Activated CD4-positive, alpha-beta T cell treated with anti-CD3 and anti-CD28 coated beads, Interleukin-2, amount 50 U/mL, for 24 hours (primary cell): ENCODE measurements at regions not wholly inside any gene's neighbourhood (a gene's known extent, or its start where the extent isn't known, plus 50 kb on each side); places are given as distances from the start of the nearest gene placed in this dataset.

Experiments
- DNase-seq, 2 donors: peaks; one replicate each; pipeline ENCODE4 v3.0.0-alpha.2; 2020; ENCODE audit warnings: low read depth in 1 of 2, low spot score in 1 of 2

GRCh38 chr4:138894011-138894410 is 121.6 kb upstream of the NOCT start:
- no peak for DNase-seq

- no peak for DNase-seq
Observed at GRCh38 chr4:138892483-138893407, 122.8 kb upstream of the NOCT start.

DNA sequence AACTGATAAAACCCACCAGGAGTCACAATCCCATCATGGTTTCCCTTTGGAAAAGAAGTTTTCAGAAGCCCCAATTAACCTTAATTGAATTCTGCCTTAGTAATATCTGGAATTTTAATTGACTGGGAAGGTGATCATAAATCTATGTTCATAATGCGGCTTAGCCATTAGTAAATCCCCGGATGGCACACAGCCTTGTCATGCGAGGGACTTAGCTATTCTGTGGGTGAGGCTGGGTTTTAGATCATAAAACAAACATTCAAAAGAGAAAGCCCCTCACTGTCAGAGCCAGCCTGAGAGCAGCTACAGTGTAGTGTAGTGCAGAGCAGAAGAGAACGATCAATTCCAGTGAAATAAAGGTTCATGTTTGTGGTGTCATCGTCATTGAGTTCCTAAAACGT is 124.0 kb upstream of the NOCT start:
- DNase-seq: no peak

DNA sequence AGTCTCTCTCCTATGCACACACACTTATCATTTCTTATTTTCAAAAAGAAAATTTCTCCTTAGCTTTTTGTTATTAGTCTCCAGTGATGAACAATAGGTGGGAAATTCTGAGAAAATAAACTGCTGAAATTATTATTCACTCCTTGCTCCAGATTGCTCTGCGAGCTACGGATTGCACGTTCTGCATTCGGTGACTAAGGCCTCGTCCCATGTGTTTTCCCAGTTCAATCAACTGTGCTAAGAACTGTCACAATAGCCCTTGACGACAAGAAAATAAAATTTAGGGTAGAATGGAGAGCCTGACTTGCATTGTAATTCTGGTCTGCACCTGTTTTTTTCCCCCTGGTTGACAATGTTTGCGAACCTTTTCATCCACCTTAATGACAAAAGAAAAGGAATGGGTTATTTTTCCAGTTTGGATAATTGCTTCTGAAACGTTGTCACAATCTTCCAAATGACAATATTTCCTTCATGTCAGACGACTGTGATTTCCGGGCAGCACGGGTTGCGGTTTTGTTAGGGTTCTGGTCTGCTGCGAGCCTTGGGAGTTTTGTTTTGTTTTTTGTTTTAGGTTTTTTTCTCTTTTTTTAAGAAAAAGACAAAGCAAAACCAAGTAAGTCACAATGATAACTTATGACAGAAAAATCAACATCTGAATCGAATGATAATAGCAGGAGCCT is 124.5 kb upstream of the NOCT start:
- no peak for DNase-seq

DNA sequence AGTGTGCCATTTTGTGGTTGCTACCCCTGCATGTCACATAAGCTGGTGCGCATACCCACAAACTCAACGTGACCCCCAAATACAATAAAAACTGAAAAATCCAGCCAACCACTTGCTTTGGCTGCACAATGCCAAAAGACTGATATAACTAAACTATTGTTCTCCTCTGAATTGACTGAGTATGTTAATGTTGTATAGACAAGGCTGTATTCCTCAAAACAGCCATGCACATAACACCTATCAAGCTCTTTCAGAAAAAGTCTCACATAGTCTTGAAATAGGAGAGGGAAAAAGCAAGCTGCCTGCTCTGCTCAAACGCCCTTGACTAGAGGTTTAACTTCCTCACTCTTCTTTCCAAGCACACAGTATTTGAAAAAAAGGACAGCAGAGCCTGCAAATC is 126.4 kb upstream of the NOCT start:
- DNase-seq: no peak

DNA sequence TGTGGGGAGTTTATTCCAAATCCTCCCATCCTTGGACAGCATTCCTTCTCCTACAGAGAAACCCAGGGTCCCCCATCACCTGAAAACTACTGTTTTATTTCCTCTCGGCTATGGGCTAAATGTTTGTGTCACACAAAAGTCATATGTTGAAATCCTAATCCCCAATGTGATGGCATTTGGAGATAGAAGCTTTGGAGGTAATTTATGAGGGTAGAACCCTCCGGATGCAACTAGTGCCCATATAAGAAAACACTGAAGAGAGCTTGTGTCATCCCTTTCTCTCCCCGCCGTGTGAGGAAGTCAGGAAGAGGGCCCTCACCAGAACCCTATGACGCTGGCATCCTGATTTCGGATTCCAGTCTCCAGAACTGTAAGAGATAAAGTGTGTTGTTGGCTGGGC is 127.8 kb upstream of the NOCT start:
- DNase-seq: no peak

DNA sequence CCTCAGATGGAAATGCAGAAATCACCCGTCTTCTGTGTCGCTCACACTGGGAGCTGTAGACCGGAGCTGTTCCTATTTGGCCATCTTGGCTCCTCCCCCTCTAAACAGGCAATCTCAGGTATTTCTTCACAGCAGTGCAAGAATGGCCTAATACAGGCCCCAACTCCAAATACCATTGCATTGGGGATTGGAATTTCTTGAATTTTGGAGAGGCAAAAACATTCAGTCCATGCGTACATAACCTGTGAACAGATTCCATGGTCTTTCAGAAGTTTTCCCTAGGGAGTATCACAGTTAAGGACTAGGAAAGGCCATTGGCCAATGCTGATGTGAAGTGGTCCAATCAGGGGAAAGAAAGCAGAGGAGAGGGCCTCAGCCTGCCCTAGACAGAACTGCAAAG is 128.2 kb upstream of the NOCT start:
- no peak for DNase-seq

DNA sequence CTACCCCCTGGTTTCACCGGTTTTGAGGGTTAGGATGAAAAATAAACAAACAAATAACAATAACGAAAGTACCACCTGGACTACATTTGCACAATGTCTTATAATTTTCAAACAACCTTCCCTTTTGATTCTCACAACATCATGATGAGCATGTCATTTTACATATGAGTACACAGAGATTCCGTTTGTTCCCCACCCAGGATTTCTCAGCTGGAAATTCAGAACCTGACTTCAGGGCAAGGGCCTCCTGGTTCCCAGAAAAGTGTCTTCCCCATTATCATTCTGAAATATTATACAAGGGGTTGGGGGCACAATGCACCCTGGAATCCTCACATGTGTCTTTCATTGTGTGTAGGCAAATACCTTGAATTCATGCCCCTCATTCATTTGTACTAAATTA is 135.8 kb upstream of the NOCT start:
- DNase-seq: no peak

- DNase-seq: no peak
Observed at GRCh38 chr4:138875891-138876608, 139.5 kb upstream of the NOCT start.

- DNase-seq: no peak
Observed at GRCh38 chr4:138871555-138871875, 144.1 kb upstream of the NOCT start.

DNA sequence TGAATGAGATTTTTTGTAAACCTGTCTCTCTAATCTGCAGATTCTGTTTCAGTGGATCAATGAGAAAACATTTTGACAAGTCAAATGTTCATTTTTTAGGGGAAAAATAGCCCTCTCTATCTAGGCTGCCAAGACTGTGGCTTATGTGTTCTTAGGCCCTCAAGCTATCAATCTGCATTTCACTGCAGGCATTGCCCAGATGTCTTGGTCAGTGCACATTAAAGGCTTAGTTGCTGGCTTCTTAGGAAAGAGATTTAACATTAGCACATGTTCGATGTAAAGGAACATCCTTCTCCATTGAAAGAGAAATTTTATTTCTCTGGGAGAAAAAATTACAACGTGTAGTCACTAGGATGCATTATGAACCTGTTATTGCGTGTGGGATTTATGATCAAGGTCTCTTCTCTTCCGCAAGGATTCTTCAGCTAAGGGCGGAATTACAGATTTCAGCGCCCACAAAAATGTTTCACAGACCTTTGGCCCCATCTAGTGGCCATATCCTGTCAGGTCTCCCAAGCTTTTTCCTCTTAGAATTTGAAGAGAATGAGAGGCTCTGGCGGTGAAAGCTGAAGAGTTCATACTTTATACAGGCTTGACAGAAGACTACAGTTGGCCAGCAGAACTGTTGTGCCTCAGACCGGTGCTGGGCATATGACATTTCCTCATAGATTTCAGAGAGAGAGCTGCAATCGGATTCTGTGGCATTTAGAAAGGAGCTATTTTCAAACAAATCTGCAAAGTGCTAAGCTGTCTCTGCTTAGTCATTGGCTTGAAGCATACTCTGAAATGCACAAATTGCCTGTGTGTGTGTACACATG is 144.6 kb upstream of the NOCT start:
- peak in 1 of 2 donors; percentile 34 for DNase-seq

DNA sequence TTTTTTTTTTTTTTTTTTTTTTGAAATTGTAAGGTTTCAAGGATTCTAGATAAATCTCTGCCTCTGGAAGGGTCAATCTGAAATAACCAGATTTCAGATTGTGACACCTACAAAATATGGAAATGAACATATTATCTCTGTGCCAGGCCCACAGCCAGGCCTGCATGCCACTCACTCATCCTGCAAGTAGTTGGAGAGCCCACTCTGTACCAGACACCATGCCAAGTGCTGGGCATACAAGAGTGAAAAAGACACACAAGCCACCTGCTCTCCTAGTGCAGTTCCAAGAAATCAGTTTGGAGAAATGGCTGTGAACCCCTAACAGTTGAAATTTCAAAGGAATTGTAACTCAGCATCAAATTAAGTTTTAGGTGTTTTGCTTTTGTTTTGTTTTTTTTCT is 145.9 kb upstream of the NOCT start:
- DNase-seq: no peak

GRCh38 chr4:138869165-138869564 is 146.4 kb upstream of the NOCT start:
- DNase-seq: no peak

DNA sequence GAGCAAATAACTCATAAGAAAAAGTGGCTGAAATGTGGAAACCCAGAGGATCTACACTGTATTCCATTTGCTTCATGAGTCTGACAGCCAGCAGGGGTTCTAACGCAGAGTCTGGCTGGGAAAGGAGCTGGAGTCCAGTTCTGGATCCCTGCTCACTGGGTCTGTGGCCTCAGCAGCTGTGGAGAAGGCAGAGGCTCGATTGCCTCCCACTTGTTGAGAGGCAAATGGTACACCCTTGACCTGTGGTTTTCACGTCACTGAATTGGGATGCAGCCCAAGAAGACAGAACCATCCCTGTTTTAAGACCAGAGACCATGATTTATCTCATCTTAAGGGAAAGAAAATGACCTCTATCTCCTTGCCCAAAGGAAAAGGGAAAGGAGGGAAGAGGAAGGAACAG is 147.0 kb upstream of the NOCT start:
- no peak for DNase-seq

GRCh38 chr4:138867404-138867803 is 148.2 kb upstream of the NOCT start:
- DNase-seq: no peak

GRCh38 chr4:138866314-138866713 is 149.3 kb upstream of the NOCT start:
- DNase-seq: no peak

GRCh38 chr4:138865765-138866164 is 149.8 kb upstream of the NOCT start:
- DNase-seq: no peak

GRCh38 chr4:138864961-138865720 is 150.4 kb upstream of the NOCT start:
- DNase-seq: no peak

GRCh38 chr4:138863160-138863559 is 152.4 kb upstream of the NOCT start:
- no peak for DNase-seq

DNA sequence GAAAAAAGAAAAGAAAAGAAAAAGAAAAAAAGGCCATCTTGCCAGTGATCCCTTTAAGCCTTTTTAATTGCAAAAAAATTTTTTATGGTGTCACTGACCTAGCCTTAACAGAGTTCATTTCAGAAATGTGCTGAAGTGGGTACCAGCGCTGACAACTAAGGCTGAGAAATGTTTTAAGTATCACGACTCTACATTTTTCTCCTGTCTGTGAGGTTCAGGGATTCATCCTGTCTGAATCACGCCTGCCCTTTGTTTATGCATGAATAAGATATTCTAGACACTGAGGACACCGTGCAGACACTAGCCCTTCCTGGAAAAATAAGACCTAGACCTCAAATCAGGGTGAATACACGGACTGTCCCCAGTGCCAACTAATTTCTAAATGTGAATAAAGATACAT is 154.4 kb upstream of the NOCT start:
- no peak for DNase-seq
